GM19395 (cell line): ENCODE measurements at regions not wholly inside any gene's neighbourhood (a gene's known extent, or its start where the extent isn't known, plus 50 kb on each side); places are given as distances from the start of the nearest gene placed in this dataset.
"Not testable (repeated sequence)": the region's sequence is repeated elsewhere in the genome, so short reads cannot be mapped to it uniquely, and the experiment has no call there.

Source experiments
- ATAC-seq: cut with Tn5 transposase; IDR thresholded peaks from one replicate; pipeline ENCODE4 v1.9.1; 2021; ENCODE audit warnings: mild to moderate bottlenecking, moderate library complexity; ENCODE audit not compliant: unreplicated experiment

DNA sequence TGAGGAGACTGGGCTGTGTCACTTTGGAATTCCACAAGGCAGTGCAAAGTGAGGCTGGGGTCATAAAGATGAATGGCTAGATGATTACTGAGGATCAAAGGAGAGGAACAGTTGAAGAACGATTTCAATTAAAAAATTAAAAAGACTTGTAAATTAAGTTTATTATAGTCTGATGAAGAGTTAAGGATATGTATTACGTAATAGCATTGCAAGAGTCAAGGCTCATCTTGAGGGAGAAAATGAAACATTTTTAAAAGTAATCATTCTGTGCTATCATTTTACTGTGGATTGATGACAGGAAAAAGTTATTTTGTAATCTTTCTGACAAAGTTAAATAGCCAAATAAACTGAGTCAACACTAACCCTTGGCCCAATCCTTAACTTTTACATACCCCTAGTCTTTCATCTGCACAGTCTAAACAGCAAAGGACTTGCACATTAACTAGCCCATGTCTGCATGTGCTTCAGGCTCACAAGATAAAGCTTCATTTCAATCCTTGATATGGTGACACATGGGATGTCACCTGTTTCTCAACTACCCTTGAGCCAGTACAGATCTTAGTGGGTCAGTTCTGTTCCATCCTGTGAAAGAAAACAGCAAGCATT lies 465.5 kb upstream of the CTSO start:
- ATAC-seq, result no peak

DNA sequence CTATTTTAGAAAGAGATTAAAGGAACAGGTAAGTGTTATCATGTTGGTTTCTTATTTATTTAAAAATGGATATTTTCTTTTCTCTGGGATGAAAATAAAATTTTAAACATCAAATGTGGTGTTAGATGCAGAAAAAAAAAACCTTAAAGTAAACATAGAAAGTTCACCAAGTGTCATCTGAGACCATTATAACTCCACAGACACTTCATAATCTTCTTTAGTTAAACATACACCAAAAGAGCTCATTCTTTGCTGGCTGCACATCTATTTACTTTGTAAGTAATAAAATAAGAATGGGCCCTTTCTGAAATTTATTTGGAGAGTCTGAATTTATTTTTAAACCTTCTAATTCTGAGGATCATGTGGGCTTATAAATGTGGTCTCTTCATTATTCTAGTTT lies 460.7 kb upstream of the CTSO start:
- no peak for ATAC-seq

DNA sequence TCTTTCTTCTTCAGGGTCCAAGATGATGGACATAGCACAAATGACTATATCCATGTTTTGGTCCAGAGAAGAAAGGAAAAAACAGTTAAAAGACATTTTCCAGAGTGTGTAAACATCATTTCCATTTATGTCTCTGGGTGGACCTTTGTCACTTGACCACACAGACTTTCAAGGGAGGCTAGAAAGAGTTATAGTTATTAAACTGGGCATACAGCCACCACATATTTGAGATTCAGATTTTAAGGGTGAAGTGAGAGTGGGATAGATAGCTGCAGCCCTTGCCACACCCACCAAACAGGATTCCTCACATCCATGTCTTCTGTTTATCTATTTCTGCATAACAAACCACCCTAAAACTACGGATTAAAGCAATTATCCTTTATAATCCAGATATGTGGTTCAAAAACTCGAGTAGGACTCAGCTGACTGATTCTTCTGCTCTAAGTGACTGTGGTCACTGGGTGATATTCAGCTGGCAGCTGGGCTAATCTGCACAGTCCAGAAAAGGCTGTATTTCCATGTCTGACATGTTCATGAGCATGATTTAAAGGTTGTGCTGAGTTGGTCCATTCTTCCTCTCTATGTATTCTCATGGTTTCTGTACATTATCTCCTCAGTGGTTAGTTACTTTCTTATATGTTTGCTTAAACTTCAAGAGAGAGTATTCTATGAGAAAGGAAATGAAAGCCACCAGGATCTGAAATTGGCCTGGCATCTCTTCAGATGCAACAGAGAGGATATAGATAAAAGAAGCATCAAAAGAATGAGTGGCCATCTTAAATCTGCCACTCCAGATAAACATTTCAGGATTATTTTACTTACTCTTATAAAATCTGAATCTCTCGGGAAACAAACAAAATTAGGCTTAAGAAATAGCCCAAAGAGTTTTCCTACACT lies 459.8 kb upstream of the CTSO start:
- no peak for ATAC-seq

DNA sequence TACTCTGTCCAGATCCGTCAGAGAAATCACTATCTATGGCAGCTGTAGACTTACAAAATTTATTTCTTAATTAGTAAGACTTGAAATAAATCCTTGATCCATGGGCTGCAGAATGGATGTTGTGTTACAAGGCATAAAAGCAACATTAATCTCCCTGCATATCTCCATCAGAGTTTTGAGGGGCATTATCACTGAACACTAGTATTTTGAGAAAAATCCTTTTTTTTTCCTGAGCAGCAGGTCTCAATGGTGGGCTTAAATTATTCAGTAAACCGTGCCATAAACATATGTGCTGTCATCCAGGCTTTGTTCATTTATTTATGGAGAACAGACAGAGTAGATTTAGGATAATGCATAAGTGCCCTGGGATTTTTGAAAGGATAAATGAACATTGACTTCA lies 457.9 kb upstream of the CTSO start:
- no peak for ATAC-seq

DNA sequence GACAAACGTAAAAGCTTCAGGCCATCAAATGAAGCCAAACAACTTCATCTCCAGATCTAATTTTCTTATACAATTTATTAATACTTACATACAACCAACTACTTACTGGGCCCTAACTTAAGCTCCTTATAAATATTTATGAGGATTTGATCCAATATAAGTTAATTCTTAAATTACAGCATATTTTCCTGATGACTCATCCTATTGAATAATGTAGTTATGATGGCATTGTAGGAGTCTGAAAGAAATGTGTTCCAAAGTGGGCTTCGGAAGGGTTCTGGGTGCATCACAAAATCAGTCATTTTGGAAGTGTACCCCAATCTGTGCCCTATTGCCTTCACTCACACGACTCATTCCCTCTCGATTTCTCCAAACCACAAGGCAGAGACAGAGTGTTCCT lies 455.1 kb upstream of the CTSO start:
- no peak for ATAC-seq

DNA sequence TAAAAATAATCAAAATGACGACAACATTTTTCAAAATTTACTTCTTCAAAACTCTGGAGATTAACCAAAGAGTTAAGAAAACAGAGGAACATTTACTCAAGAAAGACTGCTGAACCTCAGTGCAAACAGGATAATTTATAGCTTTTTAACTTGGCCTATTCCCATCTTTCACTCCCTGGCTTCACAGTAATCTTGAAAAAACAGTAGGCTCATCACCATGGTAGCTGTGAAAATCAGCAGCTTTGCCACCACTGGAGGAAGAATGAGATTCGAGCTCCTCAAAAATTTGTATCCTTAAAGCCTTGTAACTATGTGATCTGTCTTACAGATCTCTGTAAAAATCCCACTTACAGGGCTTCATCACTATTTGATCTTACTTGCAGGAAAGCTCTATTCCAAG lies 447.7 kb upstream of the CTSO start:
- ATAC-seq, result no peak

DNA sequence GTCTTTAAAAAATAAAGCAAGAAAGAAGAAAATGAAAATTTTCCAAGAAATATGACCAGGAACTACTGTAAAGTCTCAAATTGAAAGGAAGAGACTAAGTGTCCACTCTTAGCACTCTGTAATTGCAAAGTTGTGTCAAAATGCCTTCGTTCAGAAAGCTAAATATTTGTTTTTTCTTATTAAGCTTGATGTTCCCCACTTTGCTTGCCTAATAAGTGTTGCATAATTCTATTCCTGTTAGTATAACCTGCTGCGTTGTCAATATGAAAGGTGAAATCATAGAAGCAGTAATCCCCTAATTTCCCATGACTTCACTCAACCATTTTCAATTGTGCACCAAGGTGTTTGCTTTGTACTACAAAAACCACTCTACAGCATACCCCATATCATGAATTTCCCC lies 442.9 kb upstream of the CTSO start:
- no peak for ATAC-seq

DNA sequence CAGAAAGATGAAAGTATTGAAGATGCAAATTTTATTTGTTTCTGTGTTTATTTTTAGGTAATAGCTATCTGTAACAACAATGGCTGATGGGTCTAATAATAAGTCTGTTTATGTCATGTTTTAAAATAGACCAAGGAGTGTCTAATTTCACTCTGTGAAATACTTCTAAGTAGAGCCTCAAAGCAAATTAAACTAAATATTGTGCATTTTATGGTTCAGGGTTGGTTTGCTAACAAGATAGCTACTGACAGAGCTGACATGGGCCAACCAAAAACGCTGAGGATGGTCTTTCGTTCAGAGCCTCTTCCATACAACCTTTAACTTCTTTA lies 437.6 kb upstream of the CTSO start:
- ATAC-seq, result no peak

DNA sequence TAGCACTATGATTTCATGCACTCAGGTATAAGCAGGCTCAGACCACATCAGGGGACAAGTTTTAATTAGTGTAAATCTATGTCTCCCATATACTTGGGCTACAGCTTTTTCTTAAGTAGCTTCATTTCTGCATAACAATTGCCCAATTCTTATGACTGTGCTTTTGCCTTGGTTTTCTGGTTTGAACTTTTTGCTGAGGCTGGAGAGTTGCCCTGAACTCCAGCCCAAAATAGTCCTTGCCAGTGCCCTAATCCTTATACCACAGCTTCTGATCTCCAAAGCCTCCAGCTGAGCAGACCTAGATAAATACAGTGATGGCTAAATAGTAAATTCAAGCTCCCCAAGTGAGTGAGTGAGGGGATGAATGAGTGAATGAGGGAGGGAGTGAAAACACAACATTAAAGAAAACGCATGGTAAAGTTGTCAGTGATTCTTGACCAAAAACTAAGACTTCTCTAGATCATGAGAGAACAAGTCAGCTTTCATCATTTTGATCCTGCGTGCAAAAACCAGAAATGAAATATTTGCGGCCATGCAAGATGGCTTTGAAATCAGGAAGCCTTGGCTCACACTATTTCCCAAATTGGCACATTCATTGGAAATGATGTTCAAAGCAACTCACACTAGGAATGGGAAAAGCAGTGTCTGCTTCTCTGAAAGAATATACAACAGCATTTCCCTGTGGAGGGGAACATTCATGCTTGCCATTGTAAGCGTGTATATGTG lies 437.1 kb upstream of the CTSO start:
- no peak for ATAC-seq

DNA sequence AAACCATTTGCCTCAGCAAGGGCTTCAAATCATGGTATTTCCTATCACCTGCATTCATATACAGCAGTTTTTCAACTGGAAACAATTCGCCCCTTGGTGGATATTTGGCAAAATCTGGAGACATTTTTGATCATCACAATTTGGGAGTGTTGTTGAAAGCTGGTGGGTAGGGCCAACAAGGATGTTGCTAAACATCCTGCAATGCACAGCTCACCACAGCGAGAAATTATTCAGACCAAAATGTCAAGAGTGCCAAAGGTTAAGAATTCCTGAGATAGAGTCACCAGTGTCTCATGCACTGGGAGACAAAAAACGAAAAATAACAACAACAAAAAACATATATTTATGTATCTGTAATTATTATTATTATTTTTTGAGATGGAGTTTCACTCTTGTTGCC lies 435.2 kb upstream of the CTSO start:
- ATAC-seq, result no peak

DNA sequence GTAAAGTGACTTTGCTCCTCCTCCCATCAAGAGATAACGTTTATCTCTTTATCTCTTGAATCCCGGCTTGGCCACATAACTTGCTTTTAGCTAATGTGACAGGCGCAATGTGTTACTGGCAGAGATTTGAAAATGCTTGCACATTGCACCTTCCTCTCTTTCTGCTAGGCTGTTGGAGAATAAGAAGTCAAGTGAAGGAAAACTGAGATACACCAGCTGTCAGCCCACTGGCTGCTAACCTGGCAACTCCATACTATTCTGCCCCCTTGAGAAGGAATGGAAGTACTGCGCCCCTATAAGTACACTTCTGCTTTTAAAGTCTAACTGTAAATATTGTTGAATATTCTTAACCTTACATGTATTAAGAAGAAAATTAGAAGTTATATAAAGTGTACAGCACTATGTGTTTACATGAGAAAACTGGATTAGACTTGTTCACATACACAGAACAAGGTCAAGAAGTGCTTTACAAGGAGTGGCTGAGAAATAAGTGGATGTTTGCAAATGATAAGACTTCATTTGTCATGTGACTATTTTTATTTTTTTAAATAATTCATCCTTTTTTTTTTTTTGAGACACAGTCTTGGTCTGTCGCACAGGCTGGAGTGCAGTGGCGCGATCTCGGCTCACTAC lies 424.5 kb upstream of the CTSO start:
- peak; percentile 84 for ATAC-seq

DNA sequence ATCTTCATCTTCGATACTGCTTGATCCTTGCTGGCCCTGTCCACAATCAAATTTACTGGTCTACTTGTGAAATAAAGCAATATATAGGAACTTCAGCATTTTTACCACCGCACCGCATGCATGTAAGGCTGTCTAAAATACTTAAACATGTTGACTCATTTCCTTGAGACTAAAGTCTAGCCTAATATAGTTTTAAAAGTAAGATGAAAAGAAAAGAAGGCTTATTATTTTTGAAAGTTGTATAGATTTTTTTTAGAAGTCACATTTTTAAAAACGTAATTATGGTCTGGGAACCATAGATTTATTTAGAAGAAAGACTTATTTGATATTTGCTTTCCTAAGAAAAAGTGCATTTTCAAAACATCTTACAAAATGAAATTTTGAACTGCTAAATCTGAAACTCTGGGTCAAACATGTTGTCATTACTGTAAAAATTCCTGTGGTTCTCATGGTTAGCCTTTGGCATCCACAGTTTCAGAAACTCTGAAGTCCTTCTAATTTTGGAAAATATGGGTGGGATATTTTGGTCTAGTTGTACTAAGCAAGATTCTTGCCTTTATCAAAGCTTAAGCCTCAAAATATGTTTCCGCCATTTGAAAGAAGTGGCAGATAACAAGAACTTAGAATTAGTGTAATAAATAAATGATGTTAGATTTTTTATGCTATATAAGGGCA lies 423.5 kb upstream of the CTSO start:
- ATAC-seq, result no peak

DNA sequence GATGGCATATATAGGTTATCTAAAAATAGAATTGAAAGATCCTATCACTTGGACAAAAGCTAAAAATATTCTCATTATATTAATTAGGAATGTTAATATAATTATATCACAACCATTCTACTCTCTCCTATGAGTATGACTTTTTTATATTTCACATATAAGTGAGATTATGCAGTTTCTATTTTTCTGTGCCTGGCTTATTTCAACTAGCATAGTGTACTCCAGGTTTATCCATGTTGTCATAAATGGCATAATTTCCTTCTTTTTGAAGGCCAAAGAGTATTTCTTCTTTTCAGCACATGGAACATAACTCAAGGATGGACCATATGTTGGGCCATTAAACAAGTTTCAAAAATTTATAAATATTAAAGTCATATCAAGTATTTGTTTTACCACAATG lies 421.2 kb upstream of the CTSO start:
- no peak for ATAC-seq

DNA sequence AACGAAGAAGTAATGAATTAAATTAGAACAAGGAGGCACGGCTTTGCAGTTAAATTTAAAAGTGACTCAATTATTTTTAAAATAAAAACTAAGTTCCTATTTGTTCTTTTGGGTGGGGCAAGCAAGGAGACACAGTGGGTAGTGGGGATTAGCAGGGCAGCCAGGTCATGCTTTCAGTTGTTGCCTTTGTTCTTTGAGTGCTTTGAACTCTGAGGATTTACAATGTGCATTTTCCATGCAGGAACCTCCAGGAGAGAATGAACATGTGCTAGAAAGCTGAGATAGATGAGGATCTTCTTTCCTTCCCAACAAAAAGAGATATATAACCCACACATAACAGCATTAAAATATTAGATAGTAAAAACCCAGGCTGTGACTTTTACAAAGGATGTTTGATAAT lies 420.4 kb upstream of the CTSO start:
- no peak for ATAC-seq

DNA sequence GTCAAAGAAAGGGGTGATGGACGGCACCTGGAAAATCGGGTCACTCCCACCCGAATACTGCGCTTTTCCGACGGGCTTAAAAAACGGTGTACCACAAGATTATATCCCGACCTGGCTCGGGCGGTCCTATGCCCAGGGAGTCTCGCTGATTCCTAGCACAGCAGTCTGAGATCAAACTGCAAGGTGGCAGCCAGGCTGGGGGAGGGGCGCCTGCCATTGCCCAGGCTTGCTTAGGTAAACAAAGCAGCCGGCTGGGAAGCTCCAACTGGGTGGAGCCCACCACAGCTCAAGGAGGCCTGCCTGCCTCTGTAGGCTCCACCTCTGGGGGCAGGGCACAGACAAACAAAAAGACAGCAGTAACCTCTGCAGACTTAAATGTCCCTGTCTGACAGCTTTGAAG lies 413.8 kb upstream of the CTSO start:
- not testable (repeated sequence) for ATAC-seq

DNA sequence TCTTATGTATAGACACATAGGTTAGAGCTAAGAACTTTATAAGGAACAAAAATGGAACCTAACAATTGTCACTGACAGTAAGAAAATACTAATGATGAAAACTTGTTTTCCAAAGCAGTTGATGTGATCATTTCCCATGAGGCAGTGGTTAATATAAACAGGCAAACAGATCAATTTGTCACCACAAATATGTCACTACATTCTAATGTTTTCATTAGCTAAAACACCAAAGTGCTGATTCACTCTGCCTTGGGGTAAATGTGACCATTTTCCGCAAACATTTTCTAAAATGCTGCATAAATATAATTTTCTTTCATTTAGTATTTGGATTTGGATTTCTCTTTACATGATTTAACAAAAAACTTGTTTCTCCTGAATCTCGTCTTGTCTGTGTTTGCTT lies 408.9 kb upstream of the CTSO start:
- ATAC-seq, result no peak

DNA sequence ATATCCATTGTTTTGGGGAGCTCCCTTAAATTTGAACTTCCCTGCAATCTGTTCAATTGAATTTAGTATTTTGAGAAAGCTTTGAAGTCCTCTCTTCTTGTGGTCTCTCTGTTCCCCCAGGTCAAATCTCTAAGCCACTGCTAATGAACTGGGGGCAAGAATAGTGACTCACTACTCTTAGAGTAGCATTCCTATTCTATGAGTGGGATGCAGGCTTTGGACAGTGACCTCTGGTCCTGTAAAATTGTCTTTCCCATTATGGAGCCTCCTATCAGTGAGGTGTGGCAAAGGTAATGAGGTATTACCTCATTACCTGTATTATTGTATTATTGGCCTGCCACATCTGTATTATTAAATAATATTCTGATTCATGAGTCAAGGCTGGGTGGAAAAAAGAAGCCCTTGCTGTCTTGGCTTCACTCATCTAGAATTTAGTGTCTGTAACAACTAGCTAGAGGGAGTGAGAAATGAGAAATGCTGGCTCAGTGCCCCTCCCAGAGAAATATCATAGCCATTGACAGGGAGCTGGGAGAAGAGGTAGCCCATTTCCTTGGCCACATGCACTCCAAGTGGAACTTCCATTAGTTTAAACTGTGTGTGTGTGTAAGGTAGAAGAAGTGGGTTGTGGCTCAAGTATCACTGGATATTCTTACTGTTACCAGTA lies 393.9 kb upstream of the CTSO start:
- ATAC-seq, result no peak

DNA sequence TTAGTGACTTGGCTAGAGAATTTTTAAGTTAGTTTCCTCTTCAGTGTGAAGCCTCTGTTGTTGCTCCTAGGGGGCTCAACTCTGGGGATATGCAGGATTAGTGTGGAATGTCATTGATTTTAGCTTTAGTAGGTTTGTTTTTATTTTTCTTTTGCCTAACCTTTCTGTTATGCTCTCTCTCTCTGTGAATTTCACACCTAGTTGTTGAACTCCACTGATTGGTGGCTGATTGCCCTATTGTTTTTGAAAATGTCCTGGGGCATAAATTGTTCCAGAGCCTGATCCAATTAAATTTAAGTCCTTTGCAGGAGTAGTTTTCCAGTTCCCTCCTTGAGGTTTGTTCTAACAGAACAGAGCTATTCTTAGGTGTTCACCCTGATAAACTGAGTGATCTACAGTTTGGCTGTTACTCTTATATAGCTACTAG lies 393.3 kb upstream of the CTSO start:
- no peak for ATAC-seq

DNA sequence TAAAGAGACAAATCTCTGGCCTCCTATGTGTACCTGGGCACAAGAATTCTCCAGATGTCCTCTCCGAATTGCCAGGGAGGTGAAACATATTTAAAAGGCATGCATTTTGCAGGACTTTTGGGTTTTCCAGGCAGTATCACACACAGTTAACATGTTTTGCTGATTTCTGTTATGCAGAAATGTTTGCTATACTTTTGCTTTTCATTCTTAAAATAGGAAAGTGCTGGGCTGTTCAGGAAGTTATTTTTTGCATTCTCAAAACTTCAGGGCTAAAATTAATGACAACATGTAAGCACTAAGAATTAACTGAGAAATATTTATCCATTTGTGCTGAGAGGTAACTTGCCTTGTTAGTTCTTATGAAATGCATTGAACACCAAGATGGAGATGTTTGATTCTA lies 390.7 kb upstream of the CTSO start:
- no peak for ATAC-seq

DNA sequence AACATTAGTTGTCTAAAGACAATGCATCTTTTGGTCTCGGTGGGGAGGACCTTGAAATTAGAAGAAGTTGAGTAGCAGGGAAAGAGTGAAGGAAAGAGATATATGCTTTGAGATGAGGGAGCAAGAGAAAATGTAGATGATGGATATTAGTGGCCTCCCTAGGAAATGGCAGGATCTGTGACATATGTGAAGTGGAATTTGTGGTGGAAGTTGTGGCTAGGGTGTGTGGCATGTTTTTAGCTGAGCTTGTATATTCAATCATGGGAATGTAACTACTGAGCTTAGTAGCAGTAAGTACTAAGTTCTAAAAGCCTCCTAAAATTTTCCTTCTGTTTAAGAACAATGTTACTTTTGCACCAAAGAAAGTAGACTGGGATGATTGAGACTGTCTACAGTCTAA lies 382.8 kb upstream of the CTSO start:
- ATAC-seq, result no peak

DNA sequence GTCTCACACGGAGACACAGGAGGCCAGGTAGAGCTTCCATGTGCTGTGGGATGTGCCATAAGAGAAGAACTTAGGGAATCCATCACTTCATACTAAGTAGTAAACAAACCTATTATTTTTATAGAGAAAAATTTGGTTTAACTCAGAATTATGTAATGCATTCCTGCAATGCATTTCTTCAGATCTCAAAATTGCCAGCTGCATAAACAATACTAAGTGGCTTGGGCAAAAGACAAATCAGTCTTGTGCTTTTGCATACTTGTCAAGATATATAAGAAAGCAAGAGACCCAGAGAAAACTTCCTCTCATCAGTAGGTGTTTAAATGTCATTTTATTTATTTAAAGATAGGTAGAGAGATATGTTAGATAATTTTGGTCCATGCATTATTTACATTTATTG lies 382.1 kb upstream of the CTSO start:
- ATAC-seq, result no peak
